ENCODE measurements at regions not wholly inside any gene's neighbourhood (a gene's known extent, or its start where the extent isn't known, plus 50 kb on each side); places are given as distances from the start of the nearest gene placed in this dataset.

- TF ChIP-seq, protein P1, sequence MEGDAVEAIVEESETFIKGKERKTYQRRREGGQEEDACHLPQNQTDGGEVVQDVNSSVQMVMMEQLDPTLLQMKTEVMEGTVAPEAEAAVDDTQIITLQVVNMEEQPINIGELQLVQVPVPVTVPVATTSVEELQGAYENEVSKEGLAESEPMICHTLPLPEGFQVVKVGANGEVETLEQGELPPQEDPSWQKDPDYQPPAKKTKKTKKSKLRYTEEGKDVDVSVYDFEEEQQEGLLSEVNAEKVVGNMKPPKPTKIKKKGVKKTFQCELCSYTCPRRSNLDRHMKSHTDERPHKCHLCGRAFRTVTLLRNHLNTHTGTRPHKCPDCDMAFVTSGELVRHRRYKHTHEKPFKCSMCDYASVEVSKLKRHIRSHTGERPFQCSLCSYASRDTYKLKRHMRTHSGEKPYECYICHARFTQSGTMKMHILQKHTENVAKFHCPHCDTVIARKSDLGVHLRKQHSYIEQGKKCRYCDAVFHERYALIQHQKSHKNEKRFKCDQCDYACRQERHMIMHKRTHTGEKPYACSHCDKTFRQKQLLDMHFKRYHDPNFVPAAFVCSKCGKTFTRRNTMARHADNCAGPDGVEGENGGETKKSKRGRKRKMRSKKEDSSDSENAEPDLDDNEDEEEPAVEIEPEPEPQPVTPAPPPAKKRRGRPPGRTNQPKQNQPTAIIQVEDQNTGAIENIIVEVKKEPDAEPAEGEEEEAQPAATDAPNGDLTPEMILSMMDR (IDR thresholded peaks at IDR 0.05; ENCODE audit: poor library complexity): no peak
- no peak for TF ChIP-seq EZH2 (IDR thresholded peaks at IDR 0.05; ENCODE audit: borderline replicate concordance)
Observed at GRCh38 chr9:108133680-108134079, 644.1 kb upstream of the KLF4 start.
